ENCODE measurements at regions not wholly inside any gene's neighbourhood (a gene's known extent, or its start where the extent isn't known, plus 50 kb on each side); places are given as distances from the start of the nearest gene placed in this dataset.

- TF ChIP-seq GATA2 (IDR thresholded peaks at IDR 0.05; ENCODE audit: low read depth, low read length) (no peak), GATA3 (IDR thresholded peaks at IDR 0.05; ENCODE audit: low read depth, low read length) (no peak)
Measured at GRCh38 chr22:27551402-27551801, 250.2 kb downstream of the MN1 start.
